H9 (cell line): ENCODE measurements at regions not wholly inside any gene's neighbourhood (a gene's known extent, or its start where the extent isn't known, plus 50 kb on each side); places are given as distances from the start of the nearest gene placed in this dataset.

ENCODE experiments used
- DNase-seq: peaks from one replicate; pipeline ENCODE4 v3.0.0-alpha.2; 2017
- H2AFZ ChIP-seq: one replicate; pipeline ENCODE4 v1.6.1; 2013; ENCODE audit warnings: mild to moderate bottlenecking, low read length, control low read depth, moderate library complexity
- H2AK5ac ChIP-seq: 2 replicates; pipeline ENCODE4 v1.6.1; 2013; ENCODE audit warnings: low read length, control low read depth, mixed read lengths; ENCODE audit not compliant: insufficient read length
- H2BK120ac ChIP-seq: one replicate; pipeline ENCODE4 v1.6.1; 2013; ENCODE audit warnings: low read depth, mild to moderate bottlenecking, low read length, control low read depth, inconsistent platforms; ENCODE audit not compliant: poor library complexity, severe bottlenecking
- H2BK12ac ChIP-seq: 2 replicates; pipeline ENCODE4 v1.6.1; 2013; ENCODE audit warnings: low read length, control low read depth, mixed read lengths, low read depth; ENCODE audit not compliant: insufficient read length
- H2BK15ac ChIP-seq: 2 replicates; pipeline ENCODE4 v1.6.1; 2013; ENCODE audit warnings: low read depth, low read length, control low read depth
- H2BK20ac ChIP-seq: one replicate; pipeline ENCODE4 v1.6.1; 2013; ENCODE audit warnings: low read depth, mild to moderate bottlenecking, low read length, control low read depth, inconsistent platforms; ENCODE audit not compliant: poor library complexity, severe bottlenecking
- H2BK5ac ChIP-seq: 2 replicates; pipeline ENCODE4 v1.6.1; 2013; ENCODE audit warnings: low read length, control low read depth, mixed read lengths; ENCODE audit not compliant: insufficient read length
- H3K14ac ChIP-seq: 2 replicates; pipeline ENCODE4 v1.6.1; 2013; ENCODE audit warnings: low read length, control low read depth; ENCODE audit not compliant: insufficient read depth
- H3K18ac ChIP-seq: 2 replicates; pipeline ENCODE4 v1.6.1; 2013; ENCODE audit warnings: low read depth, mild to moderate bottlenecking, mixed read lengths, low read length, control low read depth; ENCODE audit not compliant: insufficient read length
- H3K23ac ChIP-seq: 2 replicates; pipeline ENCODE4 v1.6.1; 2013; ENCODE audit warnings: low read length, control low read depth, mixed read lengths, low read depth; ENCODE audit not compliant: insufficient read length
- H3K23me2 ChIP-seq: 2 replicates; pipeline ENCODE4 v1.6.1; 2013; ENCODE audit warnings: low read depth, mild to moderate bottlenecking, mixed read lengths, low read length, control low read depth; ENCODE audit not compliant: insufficient read length, poor library complexity, severe bottlenecking
- H3K27ac ChIP-seq: 2 replicates; pipeline ENCODE4 v1.5.1; 2013; ENCODE audit warnings: low read length, control low read depth, mixed read lengths, low read depth; ENCODE audit not compliant: insufficient read length
- H3K27me3 ChIP-seq: 2 replicates; pipeline ENCODE4 v1.6.1; 2013; ENCODE audit warnings: low read length, control low read depth, inconsistent platforms; ENCODE audit not compliant: insufficient read depth
- H3K4ac ChIP-seq: 2 replicates; pipeline ENCODE4 v1.6.1; 2013; ENCODE audit warnings: low read depth, mild to moderate bottlenecking, control low read depth, inconsistent platforms, low read length, moderate library complexity
- H3K4me1 ChIP-seq: 2 replicates; pipeline ENCODE4 v1.6.1; 2013; ENCODE audit warnings: low read length, control low read depth, inconsistent platforms; ENCODE audit not compliant: insufficient read depth
- H3K4me2 ChIP-seq: 2 replicates; pipeline ENCODE4 v1.6.1; 2013; ENCODE audit warnings: low read length, control low read depth, mixed read lengths; ENCODE audit not compliant: insufficient read length, insufficient read depth
- H3K56ac ChIP-seq: 2 replicates; pipeline ENCODE4 v1.6.1; 2013; ENCODE audit warnings: low read depth, mild to moderate bottlenecking, mixed read lengths, low read length, control low read depth; ENCODE audit not compliant: insufficient read length
- H3K79me1 ChIP-seq: 2 replicates; pipeline ENCODE4 v1.6.1; 2013; ENCODE audit warnings: low read depth, mild to moderate bottlenecking, moderate library complexity, low read length, control low read depth, inconsistent platforms; ENCODE audit not compliant: insufficient read depth, poor library complexity, severe bottlenecking
- H3K79me2 ChIP-seq: 2 replicates; pipeline ENCODE4 v1.6.1; 2013; ENCODE audit warnings: low read length, control low read depth, inconsistent platforms; ENCODE audit not compliant: insufficient read depth
- H3K9ac ChIP-seq: 2 replicates; pipeline ENCODE4 v1.6.1; 2013; ENCODE audit warnings: low read length, control low read depth, mixed read lengths; ENCODE audit not compliant: insufficient read length; ENCODE audit errors: extremely low read depth
- H3K9me3 ChIP-seq: one replicate; pipeline ENCODE4 v1.6.1; 2013; ENCODE audit warnings: low read depth, low read length, inconsistent platforms; ENCODE audit not compliant: control insufficient read depth
- H3T11ph ChIP-seq: one replicate; pipeline ENCODE4 v1.6.1; 2013; ENCODE audit warnings: mild to moderate bottlenecking, low read length, control low read depth, inconsistent platforms
- H4K20me1 ChIP-seq: one replicate; pipeline ENCODE4 v1.6.1; 2013; ENCODE audit not compliant: control insufficient read depth, insufficient read length, insufficient read depth
- H4K5ac ChIP-seq: 2 replicates; pipeline ENCODE4 v1.6.1; 2013; ENCODE audit warnings: low read depth, mild to moderate bottlenecking, mixed read lengths, low read length, control low read depth; ENCODE audit not compliant: insufficient read length
- H4K8ac ChIP-seq: replicated peaks from 2 replicates; pipeline ENCODE4 v1.6.1; 2013; ENCODE audit warnings: low read length, control low read depth, mixed read lengths, low read depth; ENCODE audit not compliant: insufficient read length
- H4K91ac ChIP-seq: 2 replicates; pipeline ENCODE4 v1.6.1; 2013; ENCODE audit warnings: low read depth, mild to moderate bottlenecking, moderate library complexity, mixed read lengths, low read length, control low read depth; ENCODE audit not compliant: insufficient read length
- H3K27ac Mint-ChIP-seq, 3 experiments: 2 replicates in 2 of 3; 3 replicates in 1 of 3; pipeline ENCODE4 v1.8.0; 2020 to 2021; ENCODE audit warnings: mixed read lengths in 3 of 3, mild to moderate bottlenecking in 1 of 3, moderate library complexity in 1 of 3
- H3K27me3 Mint-ChIP-seq: 2 replicates; pipeline ENCODE4 v1.8.0; 2021; ENCODE audit warnings: low read depth, mild to moderate bottlenecking, moderate library complexity, mixed read lengths
- H3K36me3 Mint-ChIP-seq, 3 experiments: 2 replicates in 2 of 3; 3 replicates in 1 of 3; pipeline ENCODE4 v1.8.0; 2020 to 2021; ENCODE audit warnings: low read depth in 3 of 3, mixed read lengths in 3 of 3; ENCODE audit not compliant: insufficient read depth in 1 of 3
- H3K4me1 Mint-ChIP-seq, 2 experiments: 2 replicates each; pipeline ENCODE4 v1.8.0; 2020; ENCODE audit warnings: mixed read lengths in 2 of 2
- H3K4me3 Mint-ChIP-seq, 2 experiments: 2 replicates in 1 of 2; 3 replicates in 1 of 2; pipeline ENCODE4 v1.8.0; 2020 to 2021; ENCODE audit warnings: mild to moderate bottlenecking in 2 of 2, mixed read lengths in 2 of 2, moderate library complexity in 1 of 2
- H3K9me3 Mint-ChIP-seq, 2 experiments: 2 replicates in 1 of 2; 3 replicates in 1 of 2; pipeline ENCODE4 v1.8.0; 2020; ENCODE audit warnings: mild to moderate bottlenecking in 2 of 2, mixed read lengths in 2 of 2, moderate library complexity in 1 of 2
- WGBS: extraction: QIAGEN DNeasy Blood & Tissue Kit; methylation state at CpG from one replicate; pipeline ENCODE4 v1.1.7; 2013; ENCODE audit warnings: missing lambda C conversion rate, low lambda C conversion rate, mixed read lengths; ENCODE audit not compliant: insufficient read length; ENCODE audit errors: extremely low coverage; 5-methylcytosine and 5-hydroxymethylcytosine counted together
- TF ChIP-seq, protein P1 (sequence below): fragments of 200-600 bp; sonication (generic); conservative IDR thresholded peaks from 3 replicates; pipeline ENCODE4 v1.8.0; 2021; ENCODE audit warnings: antibody characterized with exemption, mild to moderate bottlenecking

DNA sequence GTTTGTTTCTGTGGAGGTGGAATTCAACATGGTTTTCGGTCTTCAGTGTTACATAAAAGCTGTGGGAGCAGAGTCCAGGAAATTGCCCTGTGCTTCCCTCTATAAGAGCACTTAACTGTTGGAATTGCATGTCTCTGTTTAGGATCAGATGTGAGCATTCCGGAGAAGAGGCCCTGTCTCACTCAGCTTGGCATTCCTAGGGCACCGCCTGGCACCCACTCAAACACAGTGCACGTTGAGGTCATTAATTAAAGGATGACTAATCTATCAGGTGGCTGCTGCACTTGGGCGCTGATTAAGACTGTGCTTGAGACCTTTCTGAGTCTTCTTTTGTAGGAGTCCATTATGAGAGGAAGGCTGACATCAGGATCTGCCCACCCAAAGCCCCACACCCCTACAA is 82.8 kb upstream of the VIPR2 start:
- no peak overlapping the region for H4K91ac ChIP-seq
- Mint-ChIP-seq H3K9me3 (peaks cover 0 to 95% of the 10 kb centered on the region in 2 experiments; a peak in 2 of 5 replicates), H3K27ac (no peak overlapping the region), H3K36me3 (peaks cover 0 to 26% (median 7%) of the 10 kb centered on the region in 3 experiments; a peak in 4 of 7 replicates), H3K27me3 (peaks cover 6% of the 10 kb centered on the region), H3K4me1 (no peaks in the 10 kb centered on the region), H3K4me3 (no peak overlapping the region)
- H3K27ac ChIP-seq, result no peak overlapping the region
- H4K8ac ChIP-seq, result no peak overlapping the region
- no peak overlapping the region for H3K56ac ChIP-seq
- H2AK5ac ChIP-seq, result no peak overlapping the region
- H3K27me3 ChIP-seq, result no peaks in the 10 kb centered on the region
- no peaks in the 10 kb centered on the region for H4K20me1 ChIP-seq
- no peak for DNase-seq
- H3K9me3 ChIP-seq, result no peaks in the 10 kb centered on the region
- H2AFZ ChIP-seq, result no peak overlapping the region
- H4K5ac ChIP-seq, result no peak overlapping the region
- TF ChIP-seq, protein P1, sequence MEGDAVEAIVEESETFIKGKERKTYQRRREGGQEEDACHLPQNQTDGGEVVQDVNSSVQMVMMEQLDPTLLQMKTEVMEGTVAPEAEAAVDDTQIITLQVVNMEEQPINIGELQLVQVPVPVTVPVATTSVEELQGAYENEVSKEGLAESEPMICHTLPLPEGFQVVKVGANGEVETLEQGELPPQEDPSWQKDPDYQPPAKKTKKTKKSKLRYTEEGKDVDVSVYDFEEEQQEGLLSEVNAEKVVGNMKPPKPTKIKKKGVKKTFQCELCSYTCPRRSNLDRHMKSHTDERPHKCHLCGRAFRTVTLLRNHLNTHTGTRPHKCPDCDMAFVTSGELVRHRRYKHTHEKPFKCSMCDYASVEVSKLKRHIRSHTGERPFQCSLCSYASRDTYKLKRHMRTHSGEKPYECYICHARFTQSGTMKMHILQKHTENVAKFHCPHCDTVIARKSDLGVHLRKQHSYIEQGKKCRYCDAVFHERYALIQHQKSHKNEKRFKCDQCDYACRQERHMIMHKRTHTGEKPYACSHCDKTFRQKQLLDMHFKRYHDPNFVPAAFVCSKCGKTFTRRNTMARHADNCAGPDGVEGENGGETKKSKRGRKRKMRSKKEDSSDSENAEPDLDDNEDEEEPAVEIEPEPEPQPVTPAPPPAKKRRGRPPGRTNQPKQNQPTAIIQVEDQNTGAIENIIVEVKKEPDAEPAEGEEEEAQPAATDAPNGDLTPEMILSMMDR, result no peak
- no peak overlapping the region for H2BK12ac ChIP-seq
- no peak overlapping the region for H2BK120ac ChIP-seq
- no peak overlapping the region for H2BK5ac ChIP-seq
- no peak overlapping the region for H3K4me2 ChIP-seq
- H3K4me1 ChIP-seq, result no peaks in the 10 kb centered on the region; the same call in 1 of the 2 replicates
- H3K23ac ChIP-seq, result no peak overlapping the region
- no peak overlapping the region for H3K9ac ChIP-seq
- no peak overlapping the region for H2BK15ac ChIP-seq
- H3K18ac ChIP-seq, result no peak overlapping the region
- no peaks in the 10 kb centered on the region for H3K79me1 ChIP-seq
- H3K4ac ChIP-seq, result no peak overlapping the region
- no peak overlapping the region for H3K14ac ChIP-seq
- H2BK20ac ChIP-seq, result no peak overlapping the region
- no peak overlapping the region for H3T11ph ChIP-seq
- no CpG with 5 or more reads among the region's 5 CpGs for WGBS
- H3K23me2 ChIP-seq, result no peaks in the 10 kb centered on the region
- no peaks in the 10 kb centered on the region for H3K79me2 ChIP-seq
